ENCODE measurements at regions not wholly inside any gene's neighbourhood (a gene's known extent, or its start where the extent isn't known, plus 50 kb on each side); places are given as distances from the start of the nearest gene placed in this dataset.

- TF ChIP-seq CTCF (IDR thresholded peaks at IDR 0.05; ENCODE audit: extremely low read depth in 1 of 2, insufficient read depth in 1 of 2, low read depth in 1 of 2, low read length in 2 of 2) = no peak
- no peak for TF ChIP-seq MAX (IDR thresholded peaks at IDR 0.05; ENCODE audit: insufficient read depth, insufficient read length)
- no peak for TF ChIP-seq JUN (IDR thresholded peaks at IDR 0.05; ENCODE audit: borderline replicate concordance, insufficient read depth, insufficient read length, low read depth)
- TF ChIP-seq POLR2A (IDR thresholded peaks at IDR 0.05; ENCODE audit: low read depth, low read length) = no peak
- TF ChIP-seq EZH2 (IDR thresholded peaks at IDR 0.05; ENCODE audit: borderline replicate concordance, low read depth, low read length, severe bottlenecking) = no peak
These were observed 614.6 kb upstream of the NXPH2 start for GRCh38 chr2:139394801-139395200.
